VCaP (cell line): ENCODE measurements at regions not wholly inside any gene's neighbourhood (a gene's known extent, or its start where the extent isn't known, plus 50 kb on each side); places are given as distances from the start of the nearest gene placed in this dataset.

Source experiments
- H3K27ac ChIP-seq: fragments of 450-650 bp; 2 replicates; pipeline ENCODE4 v1.5.1; 2017
- TF ChIP-seq, protein P1 (sequence below): fragments of 450-650 bp; conservative IDR thresholded peaks from 2 replicates; pipeline ENCODE4 v1.5.1; 2017; ENCODE audit warnings: mild to moderate bottlenecking, moderate library complexity

DNA sequence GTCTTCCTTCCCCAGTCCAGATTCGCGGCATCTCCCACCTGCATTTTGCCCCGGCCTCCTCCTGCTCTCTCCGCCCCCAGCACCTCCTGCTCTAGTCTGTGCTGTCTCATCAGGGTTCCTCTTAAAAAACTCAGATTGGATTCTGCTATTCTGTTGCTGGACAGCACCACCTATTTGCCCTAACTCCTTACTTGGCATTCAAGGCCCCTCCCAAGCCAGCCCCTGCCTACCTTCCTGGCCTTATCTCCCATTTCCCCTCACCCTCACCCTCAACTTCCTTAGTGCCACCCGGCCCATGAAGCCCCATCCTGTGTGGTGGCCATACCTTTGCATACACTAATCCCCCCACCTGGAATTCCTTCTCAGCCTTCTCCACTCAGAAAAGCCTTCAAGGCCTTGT is 59.9 kb upstream of the PRDM11 start:
- TF ChIP-seq, protein P1, sequence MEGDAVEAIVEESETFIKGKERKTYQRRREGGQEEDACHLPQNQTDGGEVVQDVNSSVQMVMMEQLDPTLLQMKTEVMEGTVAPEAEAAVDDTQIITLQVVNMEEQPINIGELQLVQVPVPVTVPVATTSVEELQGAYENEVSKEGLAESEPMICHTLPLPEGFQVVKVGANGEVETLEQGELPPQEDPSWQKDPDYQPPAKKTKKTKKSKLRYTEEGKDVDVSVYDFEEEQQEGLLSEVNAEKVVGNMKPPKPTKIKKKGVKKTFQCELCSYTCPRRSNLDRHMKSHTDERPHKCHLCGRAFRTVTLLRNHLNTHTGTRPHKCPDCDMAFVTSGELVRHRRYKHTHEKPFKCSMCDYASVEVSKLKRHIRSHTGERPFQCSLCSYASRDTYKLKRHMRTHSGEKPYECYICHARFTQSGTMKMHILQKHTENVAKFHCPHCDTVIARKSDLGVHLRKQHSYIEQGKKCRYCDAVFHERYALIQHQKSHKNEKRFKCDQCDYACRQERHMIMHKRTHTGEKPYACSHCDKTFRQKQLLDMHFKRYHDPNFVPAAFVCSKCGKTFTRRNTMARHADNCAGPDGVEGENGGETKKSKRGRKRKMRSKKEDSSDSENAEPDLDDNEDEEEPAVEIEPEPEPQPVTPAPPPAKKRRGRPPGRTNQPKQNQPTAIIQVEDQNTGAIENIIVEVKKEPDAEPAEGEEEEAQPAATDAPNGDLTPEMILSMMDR: no peak
- no peak overlapping the region for H3K27ac ChIP-seq

DNA sequence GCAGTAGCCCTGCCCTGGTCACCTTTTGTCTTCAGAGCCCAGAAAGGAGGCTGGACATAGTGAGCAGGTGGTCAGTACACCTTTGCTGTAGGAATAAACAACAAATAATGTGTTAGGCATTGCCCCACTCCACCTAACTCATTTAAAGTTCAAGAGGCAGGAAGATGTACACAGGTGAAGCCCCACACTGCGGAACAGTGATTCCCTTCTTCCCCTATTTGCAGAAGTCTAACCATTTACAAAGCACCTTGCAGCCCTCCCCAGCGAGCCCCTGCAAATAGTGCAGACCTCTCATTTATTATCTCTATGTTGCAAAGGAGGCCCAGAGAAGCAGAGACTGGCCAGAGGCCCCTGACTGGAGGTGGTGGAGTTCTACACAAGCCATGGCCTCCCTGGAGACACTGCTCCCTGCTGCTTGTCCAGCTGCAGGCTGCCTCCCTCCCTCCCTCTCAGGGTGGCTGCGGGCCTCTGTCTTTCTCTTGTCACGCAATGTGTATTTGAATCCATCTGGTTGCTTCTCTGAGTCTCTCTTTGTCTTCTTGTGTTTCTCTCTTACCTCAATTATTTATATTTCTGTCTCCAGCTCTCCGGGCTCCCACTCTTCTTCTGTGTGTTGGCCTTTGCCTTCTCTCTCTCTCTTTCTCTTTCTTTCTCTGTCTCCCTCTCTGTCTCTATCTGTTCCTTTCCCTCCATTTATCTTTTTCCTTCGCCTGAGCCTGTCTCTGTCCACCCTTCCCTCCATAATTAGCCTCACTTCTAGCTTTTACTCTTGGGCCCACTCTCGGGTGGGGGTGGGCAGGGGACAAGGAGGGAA is 59.1 kb upstream of the PRDM11 start:
- H3K27ac ChIP-seq: no peak overlapping the region
- TF ChIP-seq, protein P1: no peak

DNA sequence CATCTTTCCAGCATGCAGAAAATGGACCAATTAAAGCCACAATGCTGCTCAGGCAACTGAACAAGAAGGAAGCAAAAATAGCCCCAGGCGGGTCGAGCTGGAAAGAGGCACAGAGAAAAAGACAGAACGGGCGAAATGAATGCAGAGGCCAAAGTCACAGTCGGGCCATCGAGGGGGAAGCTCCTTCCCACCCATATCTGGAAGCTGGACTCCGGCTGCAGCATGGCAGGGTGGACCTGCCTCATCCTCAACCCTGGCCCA is 58.6 kb upstream of the PRDM11 start:
- H3K27ac ChIP-seq: no peak overlapping the region
- TF ChIP-seq, protein P1: no peak

DNA sequence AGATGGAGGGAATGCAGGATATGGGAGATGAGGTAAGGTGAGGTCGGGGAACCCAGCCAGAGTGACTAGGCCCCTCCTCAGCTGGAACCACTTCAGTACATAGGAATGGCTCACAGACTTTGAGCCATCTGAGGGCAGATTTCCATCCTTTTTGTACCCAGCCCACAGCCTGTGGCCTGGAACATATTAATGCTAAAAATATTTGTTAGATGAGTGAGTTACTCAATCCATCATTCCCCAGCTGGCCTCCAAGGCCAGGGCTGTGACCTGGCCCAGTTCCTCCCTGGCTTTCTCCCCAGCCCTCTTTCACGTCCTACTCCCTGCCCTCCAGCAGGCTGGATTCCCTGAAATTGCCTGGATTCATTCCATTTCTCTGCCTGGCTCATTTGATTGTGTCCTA is 57.2 kb upstream of the PRDM11 start:
- H3K27ac ChIP-seq: no peak overlapping the region
- TF ChIP-seq, protein P1: no peak

DNA sequence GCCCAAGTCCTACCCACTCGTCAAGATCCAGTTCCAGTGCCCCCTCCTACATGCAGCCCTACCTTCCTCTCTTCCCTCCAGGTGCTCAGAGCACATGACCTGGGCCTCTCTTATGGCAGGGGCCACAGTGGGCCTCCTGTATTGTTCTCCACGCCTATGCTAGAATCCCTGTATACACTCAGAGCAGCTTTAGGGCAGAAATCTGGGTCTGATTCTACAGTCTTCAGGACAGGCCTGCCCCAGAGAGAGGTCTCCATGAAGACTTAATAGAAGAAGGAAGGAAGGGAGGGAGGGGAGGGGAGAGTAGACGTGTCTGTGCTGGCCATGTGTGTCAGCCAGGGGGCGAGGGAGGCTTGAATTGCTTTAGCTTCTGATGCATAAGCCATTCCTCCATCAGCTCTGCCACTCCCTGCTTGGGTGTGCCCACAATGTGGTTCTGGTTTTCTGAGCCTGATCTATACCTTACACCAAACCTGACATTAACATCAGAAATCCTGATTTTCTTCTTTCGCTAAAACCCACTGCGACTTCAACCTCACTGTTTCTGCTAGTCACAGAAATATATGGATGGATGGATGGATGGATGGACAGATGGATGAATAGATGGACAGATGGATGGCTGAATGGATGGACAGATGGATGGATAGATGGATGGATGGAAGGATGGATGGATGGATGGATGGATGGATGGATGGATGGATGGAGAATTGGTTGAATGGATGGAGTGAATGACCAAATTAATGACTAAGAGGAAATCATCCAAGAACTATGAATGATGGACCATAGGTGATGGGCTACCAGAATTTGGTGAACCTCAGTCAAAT is 56.6 kb upstream of the PRDM11 start:
- TF ChIP-seq, protein P1: no peak

DNA sequence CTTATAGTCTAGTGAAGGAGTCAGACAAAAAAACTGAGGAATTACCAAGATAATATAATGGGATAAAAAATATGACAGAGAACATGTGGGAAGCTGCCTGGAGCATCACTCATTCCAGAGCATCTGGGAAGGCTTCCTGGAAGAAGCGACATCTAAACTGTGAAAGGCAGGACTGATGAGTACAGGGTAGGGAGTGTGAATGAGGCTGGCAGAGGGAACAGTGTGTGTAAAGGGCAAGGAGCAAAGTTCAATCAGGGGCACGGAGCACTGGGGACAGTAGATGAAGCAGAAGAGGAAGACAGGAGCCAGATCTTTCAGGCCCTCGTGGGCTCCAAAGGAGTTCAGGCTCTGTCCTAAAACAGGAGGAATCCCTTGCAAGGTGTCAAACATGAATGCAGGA is 55.8 kb upstream of the PRDM11 start:
- TF ChIP-seq, protein P1: no peak
- no peak overlapping the region for H3K27ac ChIP-seq

More for the DNA sequence above, 56.6 kb upstream of the PRDM11 start:
- H3K27ac ChIP-seq: no peak overlapping the region

DNA sequence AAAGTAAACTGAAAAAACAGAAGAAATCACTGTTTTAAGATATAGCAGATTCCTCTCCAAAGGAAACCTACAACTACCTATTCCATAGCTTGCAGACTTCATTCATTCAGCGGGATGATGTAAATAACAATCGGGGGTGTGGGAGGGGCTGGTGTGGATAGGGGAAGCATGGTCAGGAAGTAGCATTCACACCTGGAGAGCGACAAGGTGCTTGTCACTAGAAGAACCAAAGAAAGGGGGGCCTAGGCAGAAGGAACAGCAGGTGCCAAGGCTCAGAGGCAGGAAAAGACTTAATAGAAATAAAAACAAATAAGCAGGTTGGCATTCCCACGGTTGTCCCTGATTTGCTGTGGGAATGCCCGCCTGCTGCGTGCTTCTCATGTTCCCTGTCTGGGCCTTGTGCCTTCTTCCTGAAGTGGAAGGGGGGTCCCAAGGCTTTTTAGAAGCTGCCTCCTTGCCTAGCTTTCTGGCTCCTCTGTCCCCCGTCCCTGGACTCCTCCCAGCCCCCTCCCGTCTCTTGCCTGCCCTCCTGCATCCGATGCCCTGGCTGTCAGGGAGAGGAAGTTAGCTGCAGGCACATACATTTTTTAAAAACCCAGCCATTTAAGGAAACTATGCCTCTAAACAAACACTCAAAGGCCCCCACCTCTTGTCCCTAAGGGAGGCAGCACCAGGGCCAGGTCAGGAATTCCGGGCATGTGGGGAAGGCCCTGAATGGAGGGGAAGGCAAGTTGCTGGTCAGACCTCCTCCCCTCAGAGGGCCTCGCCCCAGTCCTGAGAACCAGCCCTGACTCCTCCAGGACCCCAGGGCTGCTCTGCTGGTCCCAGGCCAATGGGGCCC is 54.7 kb upstream of the PRDM11 start:
- TF ChIP-seq, protein P1: no peak
- no peak overlapping the region for H3K27ac ChIP-seq
